ENCODE measurements at regions not wholly inside any gene's neighbourhood (a gene's known extent, or its start where the extent isn't known, plus 50 kb on each side); places are given as distances from the start of the nearest gene placed in this dataset.

GRCh38 chr3:127420829-127421228 lies 133.0 kb upstream of the PRR20G start:
- no peak overlapping the region for H3K27ac Mint-ChIP-seq
- H3K27me3 Mint-ChIP-seq (ENCODE audit: low read depth) = peaks cover 8% of the 10 kb centered on the region
- CTCF ChIA-PET = interaction anchor here (0.6 to 2.8 kb wide), 5 partner anchors 15 to 352 kb away, joined by 3 to 14 read pairs (median 4); no protein-coding TSS in a partner anchor

GRCh38 chr3:127419641-127420553 lies 132.1 kb upstream of the PRR20G start:
- Mint-ChIP-seq H3K4me1 (peaks cover 41% of the 10 kb centered on the region), H3K36me3 (no peaks in the 10 kb centered on the region), H3K27ac (no peak overlapping the region; the same call in 1 of the 2 replicates), H3K9me3 (peaks cover 4% of the 10 kb centered on the region; the same call in 1 of the 2 replicates), H3K4me3 (no peak overlapping the region), H3K27me3 (ENCODE audit: low read depth) (peaks cover 7% of the 10 kb centered on the region)
- CTCF ChIA-PET = interaction anchor here (0.6 to 2.8 kb wide), 6 partner anchors 14 to 124 kb away, joined by 3 to 14 read pairs (median 4); no protein-coding TSS in a partner anchor
- DNase-seq (ENCODE audit: low spot score) = no peak
- POLR2A ChIA-PET = no interaction called here
- no peak for ATAC-seq
- no peak for TF ChIP-seq PRRX2 (CRISPR knock-in tag; IDR thresholded peaks at IDR 0.05)
- no peak for TF ChIP-seq ZBTB43 (CRISPR knock-in tag; IDR thresholded peaks at IDR 0.05)
- TF ChIP-seq AR (CRISPR knock-in tag; IDR thresholded peaks at IDR 0.05) = no peak
- TF ChIP-seq ZNF671 (CRISPR knock-in tag; IDR thresholded peaks at IDR 0.05) = no peak
- TF ChIP-seq, protein P1, sequence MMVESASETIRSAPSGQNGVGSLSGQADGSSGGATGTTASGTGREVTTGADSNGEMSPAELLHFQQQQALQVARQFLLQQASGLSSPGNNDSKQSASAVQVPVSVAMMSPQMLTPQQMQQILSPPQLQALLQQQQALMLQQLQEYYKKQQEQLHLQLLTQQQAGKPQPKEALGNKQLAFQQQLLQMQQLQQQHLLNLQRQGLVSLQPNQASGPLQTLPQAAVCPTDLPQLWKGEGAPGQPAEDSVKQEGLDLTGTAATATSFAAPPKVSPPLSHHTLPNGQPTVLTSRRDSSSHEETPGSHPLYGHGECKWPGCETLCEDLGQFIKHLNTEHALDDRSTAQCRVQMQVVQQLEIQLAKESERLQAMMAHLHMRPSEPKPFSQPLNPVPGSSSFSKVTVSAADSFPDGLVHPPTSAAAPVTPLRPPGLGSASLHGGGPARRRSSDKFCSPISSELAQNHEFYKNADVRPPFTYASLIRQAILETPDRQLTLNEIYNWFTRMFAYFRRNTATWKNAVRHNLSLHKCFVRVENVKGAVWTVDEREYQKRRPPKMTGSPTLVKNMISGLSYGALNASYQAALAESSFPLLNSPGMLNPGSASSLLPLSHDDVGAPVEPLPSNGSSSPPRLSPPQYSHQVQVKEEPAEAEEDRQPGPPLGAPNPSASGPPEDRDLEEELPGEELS (CRISPR knock-in tag; IDR thresholded peaks at IDR 0.05) = no peak
- TF ChIP-seq ZNF317 (CRISPR knock-in tag; IDR thresholded peaks at IDR 0.05; ENCODE audit: borderline replicate concordance, low read depth) = no peak
- no peak for TF ChIP-seq JAZF1 (CRISPR knock-in tag; IDR thresholded peaks at IDR 0.05)
- TF ChIP-seq, protein P2, sequence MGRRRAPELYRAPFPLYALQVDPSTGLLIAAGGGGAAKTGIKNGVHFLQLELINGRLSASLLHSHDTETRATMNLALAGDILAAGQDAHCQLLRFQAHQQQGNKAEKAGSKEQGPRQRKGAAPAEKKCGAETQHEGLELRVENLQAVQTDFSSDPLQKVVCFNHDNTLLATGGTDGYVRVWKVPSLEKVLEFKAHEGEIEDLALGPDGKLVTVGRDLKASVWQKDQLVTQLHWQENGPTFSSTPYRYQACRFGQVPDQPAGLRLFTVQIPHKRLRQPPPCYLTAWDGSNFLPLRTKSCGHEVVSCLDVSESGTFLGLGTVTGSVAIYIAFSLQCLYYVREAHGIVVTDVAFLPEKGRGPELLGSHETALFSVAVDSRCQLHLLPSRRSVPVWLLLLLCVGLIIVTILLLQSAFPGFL (CRISPR knock-in tag; IDR thresholded peaks at IDR 0.05; ENCODE audit: borderline replicate concordance) = no peak
- TF ChIP-seq NR1H2 (CRISPR knock-in tag; IDR thresholded peaks at IDR 0.05) = no peak
- TF ChIP-seq ATF2 (CRISPR knock-in tag; IDR thresholded peaks at IDR 0.05; ENCODE audit: borderline replicate concordance, low read depth) = no peak
- TF ChIP-seq ZNF232 (CRISPR knock-in tag; IDR thresholded peaks at IDR 0.05) = no peak
- no peak for TF ChIP-seq JUN (CRISPR knock-in tag; IDR thresholded peaks at IDR 0.05)

More at GRCh38 chr3:127420829-127421228, 133.0 kb upstream of the PRR20G start:
- POLR2A ChIA-PET = no interaction called here
- Mint-ChIP-seq H3K4me3 (no peak overlapping the region), H3K36me3 (no peaks in the 10 kb centered on the region), H3K9me3 (no peaks in the 10 kb centered on the region), H3K4me1 (peaks cover 42% of the 10 kb centered on the region)
- ATAC-seq (peak; percentile 50), DNase-seq (ENCODE audit: low spot score) (no peak)
- TF ChIP-seq STAT6 (CRISPR knock-in tag; conservative IDR thresholded peaks at IDR 0.05; ENCODE audit: low read depth) = no peak
- TF ChIP-seq, protein P3, sequence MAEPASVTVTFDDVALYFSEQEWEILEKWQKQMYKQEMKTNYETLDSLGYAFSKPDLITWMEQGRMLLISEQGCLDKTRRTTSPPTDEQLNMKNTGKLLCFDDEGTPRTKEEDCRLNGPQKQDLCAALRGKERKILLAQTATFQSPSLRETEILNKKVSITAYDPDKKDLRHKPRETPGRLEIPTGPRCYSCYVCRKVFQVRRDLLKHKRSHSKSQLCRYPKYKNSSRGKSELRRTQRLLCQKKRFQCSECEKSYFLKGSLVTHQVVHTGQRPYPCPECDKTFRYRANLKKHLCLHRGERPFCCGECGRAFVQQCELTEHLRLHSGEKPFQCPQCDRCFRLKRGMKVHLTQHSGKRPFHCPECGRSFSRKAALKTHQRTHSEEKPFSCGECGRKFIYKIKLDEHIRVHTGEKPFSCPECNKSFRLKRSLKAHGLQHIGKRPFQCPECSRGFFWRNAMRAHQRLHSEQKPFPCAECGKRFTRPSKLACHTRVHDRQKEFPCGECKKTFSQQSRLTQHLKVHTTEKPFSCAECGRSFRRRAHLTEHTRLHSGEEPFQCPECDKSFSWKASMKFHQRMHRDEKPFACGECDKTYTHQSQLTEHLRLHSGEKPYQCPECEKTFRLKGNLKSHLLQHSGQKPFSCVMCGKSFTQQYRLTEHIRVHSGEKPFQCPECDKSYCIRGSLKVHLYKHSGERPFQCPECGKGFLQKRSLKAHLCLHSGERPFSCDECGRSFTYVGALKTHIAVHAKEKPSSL (CRISPR knock-in tag; conservative IDR thresholded peaks at IDR 0.05) = no peak
- no peak for TF ChIP-seq KAT7 (CRISPR knock-in tag; IDR thresholded peaks at IDR 0.05; ENCODE audit: borderline replicate concordance)

Measured in WTC11 (cell line).